Gastroesophageal sphincter (tissue), 3 donors: ENCODE measurements at regions not wholly inside any gene's neighbourhood (a gene's known extent, or its start where the extent isn't known, plus 50 kb on each side); places are given as distances from the start of the nearest gene placed in this dataset.

Experiments used
- CTCF ChIP-seq, 4 experiments: fragments of 200-600 bp in 2 of 4; fragments of 450-650 bp in 2 of 4; sonication (generic) in 1 of 4; IDR thresholded peaks; one replicate each; pipeline ENCODE4 v1.5.1; 2017 to 2019; ENCODE audit warnings: antibody characterized with exemption in 4 of 4, mild to moderate bottlenecking in 2 of 4, moderate library complexity in 2 of 4
- EP300 ChIP-seq: sonication (generic); formaldehyde crosslinking; IDR thresholded peaks from one replicate; pipeline ENCODE4 v1.6.1; 2017; ENCODE audit warnings: antibody characterized with exemption, mild to moderate bottlenecking
- POLR2A ChIP-seq, 2 donors: fragments of 450-650 bp; IDR thresholded peaks; one replicate each; pipeline ENCODE4 v1.6.1; 2017; ENCODE audit warnings: antibody characterized with exemption in 2 of 2, mild to moderate bottlenecking in 2 of 2, moderate library complexity in 1 of 2

GRCh38 chr7:52209614-52210013 is 825.8 kb upstream of the POM121L12 start:
- no peak for TF ChIP-seq CTCF (IDR thresholded peaks at IDR 0.05)
- TF ChIP-seq POLR2A (IDR thresholded peaks at IDR 0.05): no peak
- no peak for TF ChIP-seq EP300
